HEK293T (cell line): ENCODE measurements at regions not wholly inside any gene's neighbourhood (a gene's known extent, or its start where the extent isn't known, plus 50 kb on each side); places are given as distances from the start of the nearest gene placed in this dataset.

Source experiments
- BHLHE40 ChIP-seq: fragments of 450-650 bp; IDR thresholded peaks from 2 replicates; pipeline ENCODE4 v1.6.1; 2016; ENCODE audit warnings: mild to moderate bottlenecking, moderate library complexity, borderline replicate concordance
- CTBP1 ChIP-seq: fragments of 450-650 bp; IDR thresholded peaks from 2 replicates; pipeline ENCODE4 v1.6.1; 2016; ENCODE audit warnings: borderline replicate concordance
- FOXA1 ChIP-seq: fragments of 450-650 bp; IDR thresholded peaks from 2 replicates; pipeline ENCODE4 v1.6.1; 2016; ENCODE audit warnings: mild to moderate bottlenecking
- FOXK2 ChIP-seq: fragments of 450-650 bp; IDR thresholded peaks from 2 replicates; pipeline ENCODE4 v1.6.1; 2016; ENCODE audit warnings: mild to moderate bottlenecking
- L3MBTL2 ChIP-seq: fragments of 450-650 bp; conservative IDR thresholded peaks from 2 replicates; pipeline ENCODE4 v1.6.1; 2016; ENCODE audit warnings: mild to moderate bottlenecking
- LEF1 ChIP-seq: fragments of 450-650 bp; IDR thresholded peaks from 2 replicates; pipeline ENCODE4 v1.6.1; 2017; ENCODE audit warnings: mild to moderate bottlenecking, borderline replicate concordance
- SP1 ChIP-seq: fragments of 450-650 bp; IDR thresholded peaks from 2 replicates; pipeline ENCODE4 v1.6.1; 2017
- SUZ12 ChIP-seq: fragments of 450-650 bp; IDR thresholded peaks from 2 replicates; pipeline ENCODE4 v1.6.1; 2016; ENCODE audit warnings: mild to moderate bottlenecking
- TARDBP ChIP-seq: fragments of 450-650 bp; IDR thresholded peaks from 2 replicates; pipeline ENCODE4 v1.6.1; 2016
- ZNF384 ChIP-seq: fragments of 450-650 bp; IDR thresholded peaks from 2 replicates; pipeline ENCODE4 v1.6.1; 2016
- TF ChIP-seq, protein P1 (sequence below): fragments of 450-650 bp; IDR thresholded peaks from 2 replicates; pipeline ENCODE4 v1.6.1; 2016

DNA sequence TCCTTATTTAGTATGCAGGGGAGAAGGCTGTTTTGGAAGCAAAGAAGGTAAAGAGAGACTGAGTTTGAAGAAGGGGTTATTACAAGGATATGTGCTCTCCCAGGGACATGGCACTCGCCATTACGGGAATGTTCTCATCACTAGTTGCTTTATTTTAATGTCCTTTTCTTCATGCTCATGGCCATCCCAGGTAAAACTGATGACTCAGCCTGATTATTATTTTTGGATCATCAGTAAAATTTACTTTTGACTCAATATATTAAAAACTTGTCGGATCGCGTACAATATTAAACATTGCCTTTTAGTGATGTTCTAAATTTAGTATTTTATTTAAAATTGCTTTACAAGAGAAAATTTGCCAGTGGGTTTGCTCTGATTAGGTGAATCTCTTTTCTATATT is 414.7 kb downstream of the TLE4 start:
- TF ChIP-seq SUZ12 (no peak), L3MBTL2 (no peak), SP1 (no peak), FOXK2 (no peak), LEF1 (no peak), FOXA1 (no peak), BHLHE40 (no peak), CTBP1 (no peak), TARDBP (no peak), ZNF384 (no peak)
- TF ChIP-seq, protein P1, sequence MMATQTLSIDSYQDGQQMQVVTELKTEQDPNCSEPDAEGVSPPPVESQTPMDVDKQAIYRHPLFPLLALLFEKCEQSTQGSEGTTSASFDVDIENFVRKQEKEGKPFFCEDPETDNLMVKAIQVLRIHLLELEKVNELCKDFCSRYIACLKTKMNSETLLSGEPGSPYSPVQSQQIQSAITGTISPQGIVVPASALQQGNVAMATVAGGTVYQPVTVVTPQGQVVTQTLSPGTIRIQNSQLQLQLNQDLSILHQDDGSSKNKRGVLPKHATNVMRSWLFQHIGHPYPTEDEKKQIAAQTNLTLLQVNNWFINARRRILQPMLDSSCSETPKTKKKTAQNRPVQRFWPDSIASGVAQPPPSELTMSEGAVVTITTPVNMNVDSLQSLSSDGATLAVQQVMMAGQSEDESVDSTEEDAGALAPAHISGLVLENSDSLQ = no peak
